ENCODE measurements at regions not wholly inside any gene's neighbourhood (a gene's known extent, or its start where the extent isn't known, plus 50 kb on each side); places are given as distances from the start of the nearest gene placed in this dataset.

DNA sequence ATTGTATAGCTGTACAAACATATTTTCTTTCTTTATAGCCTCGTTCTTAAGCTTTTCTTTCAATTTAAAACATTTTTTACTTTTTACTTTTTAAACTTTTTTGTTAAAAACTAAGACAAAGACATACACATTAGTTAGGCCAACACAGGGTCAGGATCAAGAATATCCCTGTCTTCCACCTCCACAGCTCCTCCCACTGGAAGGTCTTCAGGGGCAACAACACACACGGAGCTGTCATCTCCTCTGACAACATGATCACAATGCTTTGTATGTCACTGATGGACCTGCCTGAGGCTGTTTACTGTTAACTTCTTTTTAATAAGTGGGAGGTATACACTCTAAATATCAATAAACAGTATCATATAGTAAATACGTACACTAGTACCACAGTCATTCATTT lies 191.3 kb downstream of the SYT10 start:
- POLR2A ChIA-PET: interaction anchor here (0.7 kb wide), 1 partner anchor 109 kb away, joined by 4 read pairs; no protein-coding TSS in a partner anchor
- DNase-seq (ENCODE audit: unreplicated experiment): no peak
- Mint-ChIP-seq H3K27me3 (ENCODE audit: insufficient read depth, unreplicated experiment) (no peaks in the 10 kb centered on the region), H3K4me3 (ENCODE audit: unreplicated experiment) (no peak overlapping the region), H3K9me3 (ENCODE audit: unreplicated experiment) (no peaks in the 10 kb centered on the region), H3K36me3 (ENCODE audit: insufficient read depth, unreplicated experiment) (no peaks in the 10 kb centered on the region), H3K4me1 (ENCODE audit: insufficient read depth, unreplicated experiment) (no peaks in the 10 kb centered on the region), H3K27ac (ENCODE audit: low read depth, unreplicated experiment) (no peak overlapping the region)
- no TSS peak for BruUV-seq (replicated peaks)
- CTCF ChIA-PET: interaction anchor here (0.7 to 1.1 kb wide), 2 partner anchors 33 to 301 kb away, joined by 3 read pairs; no protein-coding TSS in a partner anchor
- TF ChIP-seq, protein P1, sequence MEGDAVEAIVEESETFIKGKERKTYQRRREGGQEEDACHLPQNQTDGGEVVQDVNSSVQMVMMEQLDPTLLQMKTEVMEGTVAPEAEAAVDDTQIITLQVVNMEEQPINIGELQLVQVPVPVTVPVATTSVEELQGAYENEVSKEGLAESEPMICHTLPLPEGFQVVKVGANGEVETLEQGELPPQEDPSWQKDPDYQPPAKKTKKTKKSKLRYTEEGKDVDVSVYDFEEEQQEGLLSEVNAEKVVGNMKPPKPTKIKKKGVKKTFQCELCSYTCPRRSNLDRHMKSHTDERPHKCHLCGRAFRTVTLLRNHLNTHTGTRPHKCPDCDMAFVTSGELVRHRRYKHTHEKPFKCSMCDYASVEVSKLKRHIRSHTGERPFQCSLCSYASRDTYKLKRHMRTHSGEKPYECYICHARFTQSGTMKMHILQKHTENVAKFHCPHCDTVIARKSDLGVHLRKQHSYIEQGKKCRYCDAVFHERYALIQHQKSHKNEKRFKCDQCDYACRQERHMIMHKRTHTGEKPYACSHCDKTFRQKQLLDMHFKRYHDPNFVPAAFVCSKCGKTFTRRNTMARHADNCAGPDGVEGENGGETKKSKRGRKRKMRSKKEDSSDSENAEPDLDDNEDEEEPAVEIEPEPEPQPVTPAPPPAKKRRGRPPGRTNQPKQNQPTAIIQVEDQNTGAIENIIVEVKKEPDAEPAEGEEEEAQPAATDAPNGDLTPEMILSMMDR (IDR thresholded peaks at IDR 0.05; ENCODE audit: unreplicated experiment): no peak
- intact Hi-C loops (cut with micrococcal nuclease): no loop called here

GRCh38 chr12:33247625-33248024 lies 192.0 kb downstream of the SYT10 start:
- Mint-ChIP-seq H3K4me3 (ENCODE audit: unreplicated experiment) (no peak overlapping the region), H3K4me1 (ENCODE audit: insufficient read depth, unreplicated experiment) (no peaks in the 10 kb centered on the region), H3K27me3 (ENCODE audit: insufficient read depth, unreplicated experiment) (no peaks in the 10 kb centered on the region), H3K9me3 (ENCODE audit: unreplicated experiment) (no peaks in the 10 kb centered on the region), H3K36me3 (ENCODE audit: insufficient read depth, unreplicated experiment) (no peaks in the 10 kb centered on the region), H3K27ac (ENCODE audit: low read depth, unreplicated experiment) (no peak overlapping the region)
- TF ChIP-seq, protein P1 (IDR thresholded peaks at IDR 0.05; ENCODE audit: unreplicated experiment): no peak
- intact Hi-C loops (cut with micrococcal nuclease): no loop called here
- CTCF ChIA-PET: interaction anchor here (1.1 kb wide), 1 partner anchor 300 kb away, joined by 3 read pairs; no protein-coding TSS in a partner anchor
- no TSS peak for BruUV-seq (replicated peaks)
- DNase-seq (ENCODE audit: unreplicated experiment): no peak
- POLR2A ChIA-PET: no interaction called here

- no TSS peak for BruUV-seq (replicated peaks)
- intact Hi-C loops (cut with micrococcal nuclease): no loop called here
- Mint-ChIP-seq H3K9me3 (ENCODE audit: unreplicated experiment) (no peaks in the 10 kb centered on the region), H3K4me3 (ENCODE audit: unreplicated experiment) (no peak overlapping the region), H3K27ac (ENCODE audit: low read depth, unreplicated experiment) (no peak overlapping the region), H3K27me3 (ENCODE audit: insufficient read depth, unreplicated experiment) (no peaks in the 10 kb centered on the region), H3K4me1 (ENCODE audit: insufficient read depth, unreplicated experiment) (no peaks in the 10 kb centered on the region), H3K36me3 (ENCODE audit: insufficient read depth, unreplicated experiment) (no peaks in the 10 kb centered on the region)
- CTCF ChIA-PET: no interaction called here
- no peak for DNase-seq (ENCODE audit: unreplicated experiment)
- POLR2A ChIA-PET: no interaction called here
- TF ChIP-seq, protein P1 (IDR thresholded peaks at IDR 0.05; ENCODE audit: unreplicated experiment): no peak
Measured at GRCh38 chr12:33245434-33245833, 194.2 kb downstream of the SYT10 start.

GRCh38 chr12:33226671-33227070 lies 212.9 kb downstream of the SYT10 start:
- CTCF ChIA-PET: interaction anchor here (0.5 kb wide), 1 partner anchor 650 kb away, joined by 4 read pairs; no protein-coding TSS in a partner anchor
- no peak overlapping the region for H3K27ac Mint-ChIP-seq (ENCODE audit: low read depth, unreplicated experiment)
- H3K4me1 Mint-ChIP-seq (ENCODE audit: insufficient read depth, unreplicated experiment): no peaks in the 10 kb centered on the region
- H3K9me3 Mint-ChIP-seq (ENCODE audit: unreplicated experiment): peaks cover 4% of the 10 kb centered on the region
- no peak for DNase-seq (ENCODE audit: unreplicated experiment)
- H3K27me3 Mint-ChIP-seq (ENCODE audit: insufficient read depth, unreplicated experiment): no peaks in the 10 kb centered on the region
- no peak overlapping the region for H3K4me3 Mint-ChIP-seq (ENCODE audit: unreplicated experiment)
- TF ChIP-seq, protein P1 (IDR thresholded peaks at IDR 0.05; ENCODE audit: unreplicated experiment): no peak
- intact Hi-C loops (cut with micrococcal nuclease): no loop called here
- no peaks in the 10 kb centered on the region for H3K36me3 Mint-ChIP-seq (ENCODE audit: insufficient read depth, unreplicated experiment)
- POLR2A ChIA-PET: no interaction called here
- no TSS peak for BruUV-seq (replicated peaks)
